Middle frontal gyrus (tissue), 1 donor: ENCODE measurements at regions not wholly inside any gene's neighbourhood (a gene's known extent, or its start where the extent isn't known, plus 50 kb on each side); places are given as distances from the start of the nearest gene placed in this dataset.

Experiments
- DNase-seq: peaks from one replicate; pipeline ENCODE4 v3.0.0-alpha.2; 2015; ENCODE audit warnings: low spot score; ENCODE audit errors: extremely low spot score

- DNase-seq = no peak
These were observed 970.2 kb downstream of the EFNB2 start for GRCh38 chr13:105565136-105565727.

- no peak for DNase-seq
These were observed 983.4 kb downstream of the EFNB2 start for GRCh38 chr13:105552078-105552477.

DNA sequence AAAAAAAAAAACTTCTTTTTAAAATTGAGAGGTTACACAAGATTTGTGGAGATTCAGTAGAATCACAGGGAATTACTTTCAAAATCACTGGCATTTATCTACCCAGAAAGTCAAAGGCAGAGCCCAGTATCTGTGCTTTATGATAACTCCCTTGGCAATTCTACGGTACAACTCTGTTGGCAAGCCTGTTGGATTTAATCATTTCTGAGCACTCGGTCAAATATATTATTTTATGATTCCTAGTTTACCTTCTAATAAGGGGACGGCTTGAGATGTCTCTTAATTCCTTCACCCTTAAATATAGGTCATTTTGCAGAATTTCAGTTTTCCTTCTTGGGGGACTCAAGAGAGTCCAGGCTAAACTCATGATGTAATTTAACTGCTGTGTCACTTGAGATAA is 987.6 kb downstream of the EFNB2 start:
- no peak for DNase-seq

- DNase-seq = no peak
These were observed 989.7 kb downstream of the EFNB2 start for GRCh38 chr13:105545811-105546210.

GRCh38 chr13:105543742-105544141 is 991.7 kb downstream of the EFNB2 start:
- no peak for DNase-seq

DNA sequence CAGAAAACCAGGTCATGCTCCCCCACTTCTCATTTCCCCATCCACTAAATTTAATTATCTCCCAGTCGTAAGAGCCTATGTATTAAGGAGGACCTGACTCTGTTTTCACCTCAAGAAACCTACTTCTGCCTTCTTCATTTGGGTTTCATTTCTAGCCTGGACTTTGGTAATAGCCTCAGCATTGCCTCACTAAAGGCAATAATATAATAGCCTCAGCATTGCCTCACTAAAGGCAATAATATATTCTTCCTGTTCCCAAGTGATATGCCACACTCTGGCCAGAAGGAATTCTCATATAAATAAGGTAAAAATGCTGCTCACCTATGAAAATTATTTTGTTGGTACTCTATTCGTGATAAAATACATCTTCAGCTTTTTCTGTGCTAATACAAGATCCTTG is 993.9 kb downstream of the EFNB2 start:
- no peak for DNase-seq

DNA sequence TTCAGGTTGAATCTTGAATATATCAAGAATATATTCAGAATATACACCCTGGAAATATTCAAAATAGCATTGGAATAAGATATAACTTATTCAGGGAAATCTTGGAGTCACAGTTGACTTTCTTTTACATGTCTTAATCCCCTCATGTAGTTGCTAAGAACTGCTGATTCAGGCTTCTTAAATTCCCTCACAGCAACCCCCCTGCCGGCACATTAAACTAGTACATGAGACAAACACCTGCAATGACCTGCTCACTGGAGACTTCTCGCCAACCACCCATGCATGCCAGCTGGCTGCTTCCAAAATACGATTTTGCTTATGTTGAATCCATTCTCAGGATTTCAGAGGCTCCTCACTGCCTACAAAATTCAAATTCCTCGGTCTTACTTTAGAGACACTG is 997.1 kb downstream of the EFNB2 start:
- no peak for DNase-seq

DNA sequence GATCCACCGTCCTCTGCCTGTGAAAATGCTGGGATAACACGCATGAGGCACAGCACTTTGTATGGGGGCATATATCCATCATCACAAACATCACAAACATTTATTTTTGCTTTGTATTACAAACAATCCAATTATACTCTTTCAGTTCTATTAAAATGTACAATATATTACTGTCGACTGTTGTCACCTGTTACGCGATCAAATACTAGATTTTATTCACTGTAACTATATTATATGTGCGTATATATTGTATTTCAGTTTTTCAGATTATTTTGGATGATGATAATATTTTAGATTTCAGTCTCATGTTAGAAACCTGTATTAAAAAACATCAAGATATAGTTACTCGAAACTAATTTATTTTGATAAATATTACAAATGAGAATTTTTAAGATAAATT is 998.3 kb downstream of the EFNB2 start:
- DNase-seq = no peak

- DNase-seq = no peak
These were observed 1005.0 kb downstream of the EFNB2 start for GRCh38 chr13:105530468-105530867.

- DNase-seq = no peak
These were observed 1008.3 kb downstream of the EFNB2 start for GRCh38 chr13:105527127-105527526.

- no peak for DNase-seq
These were observed 1015.7 kb downstream of the EFNB2 start for GRCh38 chr13:105519771-105520170.

GRCh38 chr13:105518086-105518485 is 1017.4 kb downstream of the EFNB2 start:
- DNase-seq = no peak

DNA sequence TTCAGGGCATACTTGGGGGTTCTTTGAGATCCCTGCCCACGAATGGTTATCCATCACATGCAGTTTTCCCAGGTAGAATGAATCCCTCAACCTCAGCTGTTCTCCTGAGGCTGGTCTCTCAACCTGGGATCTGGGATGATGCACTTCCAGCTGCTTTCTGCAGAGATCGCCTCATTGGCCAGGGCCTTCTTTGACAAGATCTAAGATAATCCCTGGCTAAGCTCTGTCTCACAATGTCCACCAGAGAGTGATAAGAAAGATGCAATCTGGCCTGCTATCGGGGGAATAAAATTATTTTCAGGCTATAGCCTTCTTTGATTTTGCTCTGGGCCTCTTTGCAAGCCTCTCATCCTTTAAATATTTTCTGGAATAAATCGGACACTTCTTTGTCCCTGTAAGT is 1021.1 kb downstream of the EFNB2 start:
- DNase-seq = no peak

DNA sequence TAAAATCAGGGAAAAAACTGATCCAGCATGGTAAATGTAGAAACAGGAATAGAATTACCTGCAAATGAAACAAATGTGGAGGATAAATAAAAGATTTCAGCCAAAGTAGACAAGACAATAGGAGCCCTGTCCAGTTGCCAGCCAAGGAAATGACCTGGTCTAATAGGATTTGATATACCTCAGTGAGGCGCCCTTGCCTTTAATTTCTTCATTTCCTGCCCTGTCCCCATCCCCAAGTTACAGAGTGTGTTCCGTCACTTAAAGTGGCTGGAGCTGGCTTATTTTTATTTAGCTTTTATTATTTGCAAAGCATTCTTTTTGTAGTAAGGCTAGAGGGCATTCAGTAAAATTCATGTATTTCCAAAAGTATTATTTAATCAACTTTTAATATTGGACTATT is 1022.0 kb downstream of the EFNB2 start:
- DNase-seq = no peak

GRCh38 chr13:105509981-105510762 is 1025.3 kb downstream of the EFNB2 start:
- no peak for DNase-seq

- no peak for DNase-seq
These were observed 1029.0 kb downstream of the EFNB2 start for GRCh38 chr13:105506463-105506862.

- DNase-seq = no peak
These were observed 1033.3 kb downstream of the EFNB2 start for GRCh38 chr13:105502193-105502592.

DNA sequence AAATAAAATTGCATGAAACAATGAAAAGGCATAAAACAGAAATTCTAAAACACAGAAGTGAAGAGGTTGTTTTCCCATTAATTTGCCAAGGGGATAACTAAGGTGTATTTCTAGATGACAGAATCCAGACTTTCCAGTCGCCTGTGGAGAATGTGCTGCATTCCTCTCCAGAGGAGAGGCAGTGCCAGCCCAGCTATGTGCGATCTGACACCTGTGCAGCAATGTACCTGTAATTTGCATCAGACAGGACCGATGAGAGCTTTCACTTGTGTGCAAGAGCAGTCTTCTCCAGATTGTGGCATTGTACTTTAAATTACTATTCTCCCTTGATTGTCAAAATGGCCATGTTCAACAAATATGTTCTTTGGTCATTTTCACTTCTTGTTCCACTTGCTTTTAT is 1037.9 kb downstream of the EFNB2 start:
- DNase-seq = no peak

DNA sequence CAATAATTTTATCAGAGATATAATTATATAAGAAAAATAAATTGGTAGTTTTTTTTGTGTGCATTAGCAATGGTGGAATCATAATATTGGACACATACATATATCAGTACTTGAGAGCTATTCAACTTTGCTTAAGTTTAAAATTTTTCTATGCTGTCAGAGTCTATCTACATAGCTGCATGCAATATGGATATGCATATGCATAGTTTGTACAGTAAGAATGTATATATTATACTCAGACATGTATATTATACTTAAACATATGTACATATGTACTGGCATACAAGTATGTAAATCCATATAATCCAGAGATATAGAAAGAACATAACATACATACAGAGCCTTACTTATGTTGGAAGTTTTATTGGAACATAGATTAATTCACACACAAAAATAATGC is 1043.2 kb downstream of the EFNB2 start:
- DNase-seq = no peak

DNA sequence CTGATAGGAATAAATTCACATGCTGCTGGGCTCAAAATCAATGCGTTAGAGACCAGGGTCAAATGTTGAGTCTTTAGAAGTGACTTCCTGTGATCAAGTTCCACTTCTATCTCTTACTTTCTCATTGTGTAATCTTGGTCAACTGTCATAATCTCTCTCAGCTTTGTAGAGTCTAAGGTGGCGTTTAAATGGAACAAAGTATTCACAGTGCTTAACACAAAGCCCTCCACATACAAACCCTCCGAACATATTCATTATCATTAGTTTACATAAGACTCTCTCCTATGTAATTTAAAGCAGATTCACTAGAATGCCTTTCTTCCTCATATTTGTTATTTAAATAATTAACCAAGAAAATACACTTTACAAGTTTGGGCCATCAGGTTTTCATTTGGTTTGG is 1044.1 kb downstream of the EFNB2 start:
- no peak for DNase-seq

DNA sequence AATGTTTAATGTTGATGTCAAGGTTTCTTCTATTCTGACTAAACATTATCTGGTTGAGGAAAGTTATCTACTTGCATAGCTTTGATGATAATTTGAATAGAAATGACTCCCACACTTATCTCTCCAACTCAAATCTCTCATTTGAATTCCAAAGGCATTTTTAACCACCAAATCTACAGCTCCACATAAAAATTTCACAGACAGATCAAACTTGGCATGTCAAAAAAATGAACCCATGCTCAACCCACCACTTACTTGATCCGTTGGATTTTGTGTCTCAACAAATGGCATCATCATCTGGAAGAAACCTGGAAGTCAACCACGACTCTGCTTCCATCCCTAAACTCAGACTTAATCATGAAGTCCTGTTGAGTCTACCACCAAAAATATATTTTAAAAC is 1050.4 kb downstream of the EFNB2 start:
- DNase-seq = no peak

DNA sequence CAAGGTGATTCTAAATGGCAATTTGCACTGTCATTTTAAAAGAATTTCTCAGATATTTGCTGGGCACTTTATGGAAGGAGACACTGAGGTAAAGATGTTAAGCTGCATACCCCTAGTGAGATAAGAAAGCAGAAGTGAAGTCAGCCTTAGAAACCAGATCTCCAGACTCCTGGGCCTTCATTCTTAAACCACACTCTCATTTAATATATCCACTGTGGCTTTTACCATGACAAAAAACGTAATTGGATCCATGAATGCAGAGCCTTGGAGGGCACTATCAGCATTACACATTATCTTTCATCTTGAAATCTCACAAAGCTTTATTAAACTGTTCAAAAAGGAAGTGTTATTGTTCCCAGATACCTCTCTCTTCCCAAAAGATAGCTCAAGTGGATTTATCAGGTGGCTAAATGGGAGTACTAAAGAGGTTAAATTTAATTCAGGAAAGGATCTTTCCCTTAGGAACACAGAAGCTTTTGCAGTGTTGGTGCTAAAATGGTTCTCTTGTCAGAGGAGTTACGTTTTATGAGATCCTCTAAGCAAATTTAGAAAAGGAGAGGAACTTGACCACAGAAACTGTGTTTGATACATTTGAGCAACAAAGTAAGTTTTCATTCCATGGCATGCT is 1060.4 kb downstream of the EFNB2 start:
- DNase-seq = no peak

DNA sequence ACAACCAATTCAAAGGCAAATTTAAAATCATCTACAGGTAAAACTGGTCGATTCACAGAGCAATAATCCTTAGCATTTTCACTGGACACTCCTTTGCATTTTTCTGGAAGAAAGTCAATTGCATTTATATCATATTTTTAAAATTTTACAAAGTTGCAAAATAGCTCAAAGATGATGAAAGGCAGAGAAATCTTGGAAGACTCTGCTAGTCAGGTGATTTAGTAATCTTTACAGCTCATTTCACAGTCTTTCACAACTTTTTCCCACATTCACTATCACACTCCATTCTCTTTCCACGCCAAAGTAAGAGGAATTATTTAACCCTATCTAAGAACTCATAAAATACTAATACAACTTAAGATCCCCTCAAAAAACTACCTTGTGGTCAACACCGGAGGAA is 1063.8 kb downstream of the EFNB2 start:
- DNase-seq = no peak
